Neural crest cell (in vitro differentiated cells): ENCODE measurements at regions not wholly inside any gene's neighbourhood (a gene's known extent, or its start where the extent isn't known, plus 50 kb on each side); places are given as distances from the start of the nearest gene placed in this dataset.
A peak's percentile ranks its signal among the peaks of the same experiment; 100 is the strongest.
"Not testable (repeated sequence)": the region's sequence is repeated elsewhere in the genome, so short reads cannot be mapped to it uniquely, and the experiment has no call there.

ENCODE experiments used
- DNase-seq: peaks from one replicate; pipeline ENCODE4 v3.0.0; 2021; ENCODE audit warnings: low read depth, mixed read lengths, low spot score
- H3K27ac Mint-ChIP-seq: one replicate; pipeline ENCODE4 v1.8.0; 2021; ENCODE audit warnings: mild to moderate bottlenecking, mixed read lengths; ENCODE audit not compliant: unreplicated experiment
- H3K27me3 Mint-ChIP-seq: 2 replicates; pipeline ENCODE4 v1.8.0; 2021; ENCODE audit warnings: low read depth, mild to moderate bottlenecking, mixed read lengths
- H3K36me3 Mint-ChIP-seq: 2 replicates; pipeline ENCODE4 v1.8.0; 2021; ENCODE audit warnings: low read depth, mild to moderate bottlenecking, mixed read lengths
- H3K4me1 Mint-ChIP-seq: 2 replicates; pipeline ENCODE4 v1.8.0; 2021; ENCODE audit warnings: mixed read lengths
- H3K4me3 Mint-ChIP-seq: one replicate; pipeline ENCODE4 v1.8.0; 2021; ENCODE audit warnings: mild to moderate bottlenecking, mixed read lengths
- H3K9me3 Mint-ChIP-seq: 2 replicates; pipeline ENCODE4 v1.8.0; 2021; ENCODE audit warnings: mixed read lengths
- TF ChIP-seq, protein P1 (sequence below): fragments of 200-600 bp; sonication (generic); conservative IDR thresholded peaks from 2 replicates; pipeline ENCODE4 v1.5.0; 2021; ENCODE audit warnings: antibody characterized with exemption, mild to moderate bottlenecking

DNA sequence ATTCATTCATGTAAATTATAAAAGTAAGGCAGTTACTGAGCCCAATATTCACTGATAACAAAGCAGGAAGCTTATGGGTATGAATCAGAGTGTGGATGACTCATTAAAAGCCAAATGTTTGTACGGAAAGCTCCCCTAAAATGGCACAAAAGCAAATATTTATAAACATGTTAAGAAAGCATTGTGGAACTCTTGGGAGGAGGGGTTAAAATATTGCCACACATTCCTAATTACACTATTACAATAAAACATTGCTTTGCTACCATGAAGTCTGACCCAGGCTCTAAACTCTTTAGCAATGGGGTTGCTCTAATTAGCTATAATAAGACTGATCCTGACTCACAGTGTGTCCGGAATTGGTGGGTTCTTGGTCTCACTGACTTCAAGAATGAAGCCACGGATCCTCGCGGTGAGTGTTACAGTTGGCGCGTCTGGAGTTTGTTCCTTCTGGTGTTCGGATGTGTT is 110.9 kb downstream of the NAB1 start:
- Mint-ChIP-seq H3K4me3 (no peak overlapping the region), H3K36me3 (no peaks in the 10 kb centered on the region), H3K9me3 (no peaks in the 10 kb centered on the region), H3K27ac (peak overlapping the region; percentile 23), H3K27me3 (no peaks in the 10 kb centered on the region), H3K4me1 (no peaks in the 10 kb centered on the region)
- no peak for DNase-seq
- TF ChIP-seq, protein P1, sequence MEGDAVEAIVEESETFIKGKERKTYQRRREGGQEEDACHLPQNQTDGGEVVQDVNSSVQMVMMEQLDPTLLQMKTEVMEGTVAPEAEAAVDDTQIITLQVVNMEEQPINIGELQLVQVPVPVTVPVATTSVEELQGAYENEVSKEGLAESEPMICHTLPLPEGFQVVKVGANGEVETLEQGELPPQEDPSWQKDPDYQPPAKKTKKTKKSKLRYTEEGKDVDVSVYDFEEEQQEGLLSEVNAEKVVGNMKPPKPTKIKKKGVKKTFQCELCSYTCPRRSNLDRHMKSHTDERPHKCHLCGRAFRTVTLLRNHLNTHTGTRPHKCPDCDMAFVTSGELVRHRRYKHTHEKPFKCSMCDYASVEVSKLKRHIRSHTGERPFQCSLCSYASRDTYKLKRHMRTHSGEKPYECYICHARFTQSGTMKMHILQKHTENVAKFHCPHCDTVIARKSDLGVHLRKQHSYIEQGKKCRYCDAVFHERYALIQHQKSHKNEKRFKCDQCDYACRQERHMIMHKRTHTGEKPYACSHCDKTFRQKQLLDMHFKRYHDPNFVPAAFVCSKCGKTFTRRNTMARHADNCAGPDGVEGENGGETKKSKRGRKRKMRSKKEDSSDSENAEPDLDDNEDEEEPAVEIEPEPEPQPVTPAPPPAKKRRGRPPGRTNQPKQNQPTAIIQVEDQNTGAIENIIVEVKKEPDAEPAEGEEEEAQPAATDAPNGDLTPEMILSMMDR = no peak

DNA sequence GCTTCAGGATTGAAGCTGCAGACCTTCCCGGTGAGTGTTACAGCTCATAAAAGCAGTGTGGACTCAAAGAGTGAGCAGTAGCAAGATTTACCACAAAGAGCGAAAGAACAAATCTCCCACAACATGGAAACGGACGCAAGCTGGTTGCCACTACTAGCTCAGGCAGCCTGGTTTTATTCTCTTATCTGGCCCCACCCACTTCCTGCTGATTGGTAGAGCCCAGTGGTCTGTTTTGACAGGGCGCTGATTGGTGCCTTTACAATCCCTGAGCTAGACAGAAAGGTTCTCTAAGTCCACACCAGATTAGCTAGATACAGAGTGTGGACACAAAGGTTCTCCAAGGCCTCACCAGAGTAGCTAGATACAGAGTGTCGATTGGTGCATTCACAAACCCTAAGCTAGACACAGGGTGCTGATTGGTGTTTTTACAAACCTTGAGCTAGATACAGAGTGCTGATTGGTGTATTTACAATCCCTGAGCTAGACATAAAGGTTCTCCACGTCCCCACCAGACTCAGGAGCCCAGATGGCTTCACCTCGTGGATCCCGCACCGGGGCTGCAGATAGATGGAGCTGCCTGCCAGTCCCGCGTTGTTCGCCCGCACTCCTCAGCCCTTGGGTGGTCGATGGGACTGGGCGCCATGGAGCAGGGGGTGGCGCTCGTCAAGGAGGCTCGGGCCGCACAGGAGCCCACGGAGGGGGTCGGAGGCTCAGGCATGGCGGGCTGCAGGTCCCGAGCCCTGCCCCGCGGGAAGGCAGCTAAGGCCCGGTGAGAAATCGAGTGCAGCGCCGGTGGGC is 111.7 kb downstream of the NAB1 start:
- DNase-seq, H3K36me3 Mint-ChIP-seq, H3K27me3 Mint-ChIP-seq, H3K4me1 Mint-ChIP-seq, H3K4me3 Mint-ChIP-seq, H3K9me3 Mint-ChIP-seq: not testable (repeated sequence)
- peak overlapping the region; percentile 23 for H3K27ac Mint-ChIP-seq

DNA sequence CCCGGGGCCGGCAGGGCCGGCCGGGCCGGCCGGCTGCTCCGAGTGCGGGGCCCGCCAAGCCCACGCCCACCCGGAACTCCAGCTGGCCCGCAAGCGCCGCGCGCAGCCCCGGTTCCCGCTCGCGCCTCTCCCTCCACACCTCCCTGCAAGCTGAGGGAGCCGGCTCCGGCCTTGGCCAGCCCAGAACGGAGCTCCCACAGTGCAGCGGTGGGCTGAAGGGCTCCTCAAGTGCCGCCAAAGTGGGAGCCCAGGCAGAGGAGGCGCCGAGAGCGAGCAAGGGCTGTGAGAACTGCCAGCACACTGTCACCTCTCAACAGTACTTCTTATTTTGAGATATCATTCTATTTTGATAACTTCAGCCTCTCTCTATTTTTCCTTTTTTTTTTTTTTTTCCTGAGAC is 112.3 kb downstream of the NAB1 start:
- DNase-seq, H3K27ac Mint-ChIP-seq, H3K36me3 Mint-ChIP-seq, H3K4me3 Mint-ChIP-seq, H3K27me3 Mint-ChIP-seq, H3K4me1 Mint-ChIP-seq, H3K9me3 Mint-ChIP-seq: not testable (repeated sequence)

DNA sequence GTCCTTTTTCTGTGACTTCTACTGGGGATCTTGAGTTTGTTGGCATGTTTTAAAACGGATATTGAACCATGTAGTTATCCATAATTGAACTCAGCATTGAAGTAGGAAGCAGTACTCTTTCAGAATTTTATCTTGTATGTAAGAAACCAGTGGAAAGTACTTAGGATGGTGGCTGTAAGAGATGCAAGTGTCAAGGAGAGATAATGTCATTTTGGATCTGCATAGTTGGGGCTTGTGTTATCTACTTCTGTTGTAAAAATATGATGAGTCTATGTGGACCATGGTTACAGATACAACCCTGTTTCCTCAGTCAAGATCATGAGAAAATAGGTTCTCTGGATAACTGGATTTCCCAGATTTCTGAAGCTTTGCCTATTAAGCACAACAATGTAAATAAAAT is 113.7 kb downstream of the NAB1 start:
- TF ChIP-seq, protein P1 = no peak
- no peaks in the 10 kb centered on the region for H3K27me3 Mint-ChIP-seq
- no peak overlapping the region for H3K27ac Mint-ChIP-seq
- no peaks in the 10 kb centered on the region for H3K9me3 Mint-ChIP-seq
- H3K4me1 Mint-ChIP-seq = no peaks in the 10 kb centered on the region
- H3K4me3 Mint-ChIP-seq = no peak overlapping the region
- DNase-seq = no peak
- no peaks in the 10 kb centered on the region for H3K36me3 Mint-ChIP-seq

DNA sequence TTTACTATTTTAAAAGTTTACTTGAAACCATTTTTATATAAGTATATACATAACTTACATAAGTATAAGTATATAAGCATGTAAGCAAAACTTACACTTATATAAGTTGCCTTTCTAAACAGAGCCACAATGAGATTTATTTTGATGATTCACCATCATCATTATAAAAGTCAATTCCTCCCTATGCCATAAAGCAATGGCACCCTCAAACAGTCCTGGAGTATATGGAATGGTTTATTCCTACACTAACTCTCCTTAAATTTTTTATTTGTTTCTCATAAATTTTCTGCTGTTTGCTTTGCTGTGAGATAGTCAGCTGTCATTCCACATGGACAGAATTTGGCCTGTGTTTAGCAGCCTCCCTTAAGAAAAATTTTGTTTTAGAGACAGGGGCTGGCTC is 114.2 kb downstream of the NAB1 start:
- no peak for DNase-seq
- Mint-ChIP-seq H3K4me1 (no peaks in the 10 kb centered on the region), H3K4me3 (no peak overlapping the region), H3K36me3 (no peaks in the 10 kb centered on the region), H3K27ac (no peak overlapping the region), H3K27me3 (no peaks in the 10 kb centered on the region), H3K9me3 (no peaks in the 10 kb centered on the region)
- TF ChIP-seq, protein P1 = no peak

DNA sequence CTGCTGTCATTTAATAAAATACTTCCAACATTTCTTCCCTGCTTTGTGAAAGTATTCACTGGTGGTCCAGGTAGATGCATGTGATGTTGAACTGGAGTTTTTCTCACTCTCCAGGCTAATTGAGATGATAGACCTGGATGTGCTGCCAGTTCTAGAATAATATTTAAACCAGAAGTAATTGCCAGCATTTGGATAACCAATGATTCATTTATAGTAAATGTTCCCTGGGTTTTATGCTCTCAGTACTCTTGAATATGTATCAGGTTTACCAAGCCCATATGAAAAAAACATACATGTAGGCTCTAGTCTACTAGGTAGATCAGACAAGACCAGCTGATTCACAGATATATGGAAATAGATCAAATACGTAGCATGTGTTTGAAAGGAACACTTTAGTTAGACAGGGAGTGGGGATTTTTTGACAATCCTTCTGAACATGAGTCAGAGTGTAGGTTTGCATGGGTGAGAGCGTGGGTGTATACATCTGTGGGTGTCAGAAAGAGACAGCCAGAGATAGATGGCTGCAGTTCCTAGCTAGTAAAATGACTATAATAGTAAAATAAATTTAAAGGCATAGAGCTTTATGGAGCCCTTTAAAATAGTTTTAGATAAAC is 115.1 kb downstream of the NAB1 start:
- no peak overlapping the region for H3K27ac Mint-ChIP-seq
- no peak for DNase-seq
- no peaks in the 10 kb centered on the region for H3K36me3 Mint-ChIP-seq
- TF ChIP-seq, protein P1 = no peak
- no peaks in the 10 kb centered on the region for H3K27me3 Mint-ChIP-seq
- H3K4me1 Mint-ChIP-seq = no peaks in the 10 kb centered on the region
- no peak overlapping the region for H3K4me3 Mint-ChIP-seq
- no peaks in the 10 kb centered on the region for H3K9me3 Mint-ChIP-seq
